ENCODE measurements at regions not wholly inside any gene's neighbourhood (a gene's known extent, or its start where the extent isn't known, plus 50 kb on each side); places are given as distances from the start of the nearest gene placed in this dataset.
"Not testable (repeated sequence)": the region's sequence is repeated elsewhere in the genome, so short reads cannot be mapped to it uniquely, and the experiment has no call there.

DNA sequence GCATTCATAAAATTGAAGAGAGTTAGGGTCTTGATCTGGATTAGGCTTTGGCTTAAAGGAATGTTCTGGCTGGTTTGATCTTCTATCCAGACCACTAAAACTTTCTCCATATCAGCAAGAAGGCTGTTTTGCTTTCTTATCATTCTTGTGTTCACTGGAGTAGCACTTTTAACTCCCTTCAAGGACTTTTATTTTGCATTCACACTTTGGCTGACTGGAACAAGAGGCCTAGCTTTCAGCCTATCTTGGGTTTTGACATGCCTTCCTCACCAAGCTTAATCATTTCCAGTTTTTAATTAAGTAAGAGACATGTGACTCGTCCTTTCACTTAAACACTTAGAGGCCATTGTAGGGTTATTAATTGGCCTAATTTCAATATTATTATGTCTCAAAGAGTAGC, 190.3 kb downstream of the RAB11FIP2 start:
- H3K79me1 ChIP-seq (ENCODE audit: low read depth, low read length); H3K27me3 ChIP-seq (replicated peaks in 1 of 4; ENCODE audit: control insufficient read depth in 3 of 4, extremely low read depth in 1 of 4, insufficient read depth in 3 of 4, low read length in 3 of 4); DNase-seq (ENCODE audit: low read depth in 1 of 2, low spot score in 2 of 2); FAIRE-seq; H3K14ac ChIP-seq (ENCODE audit: insufficient read length); H2AFZ ChIP-seq (ENCODE audit: low read length); H3K4ac ChIP-seq (replicated peaks; ENCODE audit: insufficient read length, low read depth, low read length); H3K4me2 ChIP-seq (ENCODE audit: insufficient read depth in 1 of 2, low read depth in 2 of 2, low read length in 2 of 2); H2BK120ac ChIP-seq (replicated peaks; ENCODE audit: low read depth, low read length); H4K5ac ChIP-seq (ENCODE audit: insufficient read length, low read depth, low read length); H3K4me3 ChIP-seq (ENCODE audit: extremely low read depth in 1 of 4, insufficient read depth in 2 of 4, low read depth in 3 of 4, low read length in 4 of 4); CTCF ChIA-PET (ENCODE audit: partially characterized antibody); H4K91ac ChIP-seq (replicated peaks; ENCODE audit: insufficient read length, low read length); POLR2A ChIA-PET (ENCODE audit: partially characterized antibody); H4K20me1 ChIP-seq (replicated peaks in 1 of 2; ENCODE audit: control insufficient read depth in 1 of 2, insufficient read depth in 2 of 2, low read length in 2 of 2); H2BK15ac ChIP-seq (ENCODE audit: low read length); H3K27ac ChIP-seq (ENCODE audit: low read depth, low read length); H2BK5ac ChIP-seq (ENCODE audit: low read depth, low read length); H2BK12ac ChIP-seq (ENCODE audit: low read depth, low read length); H3K36me3 ChIP-seq (ENCODE audit: control insufficient read depth in 2 of 4, insufficient read depth in 4 of 4, low read length in 3 of 4); H3K56ac ChIP-seq (replicated peaks; ENCODE audit: insufficient read length, low read depth, low read length); H3K18ac ChIP-seq (ENCODE audit: extremely low read depth, low read length); H3K23ac ChIP-seq (ENCODE audit: insufficient read length); H3K79me2 ChIP-seq (ENCODE audit: control insufficient read depth in 1 of 2, insufficient read depth in 2 of 2, low read length in 2 of 2); H3K4me1 ChIP-seq (replicated peaks in 1 of 4; ENCODE audit: control insufficient read depth in 3 of 4, insufficient read depth in 4 of 4, low read length in 3 of 4); H4K8ac ChIP-seq (ENCODE audit: extremely low read depth, insufficient read depth, low read length); H2BK20ac ChIP-seq (ENCODE audit: low read length); H3K23me2 ChIP-seq (ENCODE audit: low read depth, low read length); H3K9ac ChIP-seq (replicated peaks in 1 of 4; ENCODE audit: extremely low read depth in 1 of 4, low read depth in 3 of 4, low read length in 3 of 4); H3K9me3 ChIP-seq (ENCODE audit: insufficient read depth in 2 of 2, low read depth in 1 of 2, low read length in 1 of 2); H2AK5ac ChIP-seq (ENCODE audit: low read depth, low read length): not testable (repeated sequence)
- 89% methylated on average over 1 of the region's 1 CpG; no CpG with 5 or more reads in 1 of the 2 experiments for WGBS, 2 experiments (ENCODE audit: extremely low coverage in 1 of 2, insufficient coverage in 1 of 2, insufficient read length in 1 of 2, insufficient replicate concordance in 2 of 2, low coverage in 1 of 2, low lambda C conversion rate in 2 of 2, missing lambda C conversion rate in 1 of 2)

All from H1 (cell line).